ENCODE measurements at regions not wholly inside any gene's neighbourhood (a gene's known extent, or its start where the extent isn't known, plus 50 kb on each side); places are given as distances from the start of the nearest gene placed in this dataset.

- H3K27ac Mint-ChIP-seq, result no peak overlapping the region
Observed at GRCh38 chr7:46107610-46108217, 186.6 kb upstream of the IGFBP3 start.

More at GRCh38 chr7:46107610-46108217, 186.6 kb upstream of the IGFBP3 start:
- no peaks in the 10 kb centered on the region for H3K27me3 Mint-ChIP-seq (ENCODE audit: insufficient read depth, low read depth, poor library complexity)
- Histone ChIP-seq H3K36me3 (ENCODE audit: insufficient read depth) (no peaks in the 10 kb centered on the region), H3K27ac (ENCODE audit: low read depth) (no peak overlapping the region), H3K4me2 (no peak overlapping the region), H3K4me3 (no peak overlapping the region), H3K79me2 (replicated peaks; ENCODE audit: insufficient read depth) (no peaks in the 10 kb centered on the region), H3K9me2 (ENCODE audit: insufficient read depth) (no peaks in the 10 kb centered on the region), H4K20me1 (replicated peaks; ENCODE audit: insufficient read depth) (no peaks in the 10 kb centered on the region), H3F3A (replicated peaks; ENCODE audit: low read depth) (no peaks in the 10 kb centered on the region), H3K4me1 (ENCODE audit: insufficient read depth) (no peaks in the 10 kb centered on the region), H2AFZ (no peak overlapping the region), H3K27me3 (ENCODE audit: insufficient read depth) (no peaks in the 10 kb centered on the region)
- ATAC-seq (no peak), DNase-seq (ENCODE audit: low spot score) (no peak)
- H3K4me1 Mint-ChIP-seq, result no peaks in the 10 kb centered on the region
- TF ChIP-seq STAT1 (IDR thresholded peaks at IDR 0.05; ENCODE audit: unreplicated experiment) (no peak), ZNF331 (CRISPR knock-in tag; IDR thresholded peaks at IDR 0.05; ENCODE audit: low read depth) (no peak), EZH2 (IDR thresholded peaks at IDR 0.05; ENCODE audit: low read depth, unreplicated experiment) (no peak), CREB1 (CRISPR knock-in tag; IDR thresholded peaks at IDR 0.05; ENCODE audit: low read depth) (no peak), EZH2phosphoT487 (IDR thresholded peaks at IDR 0.05; ENCODE audit: unreplicated experiment) (no peak), POLR2AphosphoS5 (IDR thresholded peaks at IDR 0.05; ENCODE audit: low read depth) (no peak), REST (IDR thresholded peaks at IDR 0.05; ENCODE audit: unreplicated experiment) (no peak), ZNF114 (CRISPR knock-in tag; IDR thresholded peaks at IDR 0.05) (no peak), JUNB (IDR thresholded peaks at IDR 0.05; ENCODE audit: unreplicated experiment) (no peak), ETS1 (IDR thresholded peaks at IDR 0.05) (no peak), NANOG (IDR thresholded peaks at IDR 0.05; ENCODE audit: borderline replicate concordance) (no peak)
- TF ChIP-seq, protein P1, sequence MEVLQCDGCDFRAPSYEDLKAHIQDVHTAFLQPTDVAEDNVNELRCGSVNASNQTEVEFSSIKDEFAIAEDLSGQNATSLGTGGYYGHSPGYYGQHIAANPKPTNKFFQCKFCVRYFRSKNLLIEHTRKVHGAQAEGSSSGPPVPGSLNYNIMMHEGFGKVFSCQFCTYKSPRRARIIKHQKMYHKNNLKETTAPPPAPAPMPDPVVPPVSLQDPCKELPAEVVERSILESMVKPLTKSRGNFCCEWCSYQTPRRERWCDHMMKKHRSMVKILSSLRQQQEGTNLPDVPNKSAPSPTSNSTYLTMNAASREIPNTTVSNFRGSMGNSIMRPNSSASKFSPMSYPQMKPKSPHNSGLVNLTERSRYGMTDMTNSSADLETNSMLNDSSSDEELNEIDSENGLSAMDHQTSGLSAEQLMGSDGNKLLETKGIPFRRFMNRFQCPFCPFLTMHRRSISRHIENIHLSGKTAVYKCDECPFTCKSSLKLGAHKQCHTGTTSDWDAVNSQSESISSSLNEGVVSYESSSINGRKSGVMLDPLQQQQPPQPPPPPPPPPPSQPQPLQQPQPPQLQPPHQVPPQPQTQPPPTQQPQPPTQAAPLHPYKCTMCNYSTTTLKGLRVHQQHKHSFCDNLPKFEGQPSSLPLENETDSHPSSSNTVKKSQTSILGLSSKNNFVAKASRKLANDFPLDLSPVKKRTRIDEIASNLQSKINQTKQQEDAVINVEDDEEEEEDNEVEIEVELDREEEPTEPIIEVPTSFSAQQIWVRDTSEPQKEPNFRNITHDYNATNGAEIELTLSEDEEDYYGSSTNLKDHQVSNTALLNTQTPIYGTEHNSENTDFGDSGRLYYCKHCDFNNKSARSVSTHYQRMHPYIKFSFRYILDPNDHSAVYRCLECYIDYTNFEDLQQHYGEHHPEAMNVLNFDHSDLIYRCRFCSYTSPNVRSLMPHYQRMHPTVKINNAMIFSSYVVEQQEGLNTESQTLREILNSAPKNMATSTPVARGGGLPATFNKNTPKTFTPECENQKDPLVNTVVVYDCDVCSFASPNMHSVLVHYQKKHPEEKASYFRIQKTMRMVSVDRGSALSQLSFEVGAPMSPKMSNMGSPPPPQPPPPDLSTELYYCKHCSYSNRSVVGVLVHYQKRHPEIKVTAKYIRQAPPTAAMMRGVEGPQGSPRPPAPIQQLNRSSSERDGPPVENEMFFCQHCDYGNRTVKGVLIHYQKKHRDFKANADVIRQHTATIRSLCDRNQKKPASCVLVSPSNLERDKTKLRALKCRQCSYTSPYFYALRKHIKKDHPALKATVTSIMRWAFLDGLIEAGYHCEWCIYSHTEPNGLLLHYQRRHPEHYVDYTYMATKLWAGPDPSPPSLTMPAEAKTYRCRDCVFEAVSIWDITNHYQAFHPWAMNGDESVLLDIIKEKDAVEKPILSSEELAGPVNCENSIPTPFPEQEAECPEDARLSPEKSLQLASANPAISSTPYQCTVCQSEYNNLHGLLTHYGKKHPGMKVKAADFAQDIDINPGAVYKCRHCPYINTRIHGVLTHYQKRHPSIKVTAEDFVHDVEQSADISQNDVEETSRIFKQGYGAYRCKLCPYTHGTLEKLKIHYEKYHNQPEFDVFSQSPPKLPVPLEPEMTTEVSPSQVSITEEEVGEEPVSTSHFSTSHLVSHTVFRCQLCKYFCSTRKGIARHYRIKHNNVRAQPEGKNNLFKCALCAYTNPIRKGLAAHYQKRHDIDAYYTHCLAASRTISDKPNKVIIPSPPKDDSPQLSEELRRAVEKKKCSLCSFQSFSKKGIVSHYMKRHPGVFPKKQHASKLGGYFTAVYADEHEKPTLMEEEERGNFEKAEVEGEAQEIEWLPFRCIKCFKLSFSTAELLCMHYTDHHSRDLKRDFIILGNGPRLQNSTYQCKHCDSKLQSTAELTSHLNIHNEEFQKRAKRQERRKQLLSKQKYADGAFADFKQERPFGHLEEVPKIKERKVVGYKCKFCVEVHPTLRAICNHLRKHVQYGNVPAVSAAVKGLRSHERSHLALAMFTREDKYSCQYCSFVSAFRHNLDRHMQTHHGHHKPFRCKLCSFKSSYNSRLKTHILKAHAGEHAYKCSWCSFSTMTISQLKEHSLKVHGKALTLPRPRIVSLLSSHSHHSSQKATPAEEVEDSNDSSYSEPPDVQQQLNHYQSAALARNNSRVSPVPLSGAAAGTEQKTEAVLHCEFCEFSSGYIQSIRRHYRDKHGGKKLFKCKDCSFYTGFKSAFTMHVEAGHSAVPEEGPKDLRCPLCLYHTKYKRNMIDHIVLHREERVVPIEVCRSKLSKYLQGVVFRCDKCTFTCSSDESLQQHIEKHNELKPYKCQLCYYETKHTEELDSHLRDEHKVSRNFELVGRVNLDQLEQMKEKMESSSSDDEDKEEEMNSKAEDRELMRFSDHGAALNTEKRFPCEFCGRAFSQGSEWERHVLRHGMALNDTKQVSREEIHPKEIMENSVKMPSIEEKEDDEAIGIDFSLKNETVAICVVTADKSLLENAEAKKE (CRISPR knock-in tag; IDR thresholded peaks at IDR 0.05), result no peak
- TF ChIP-seq, protein P2, sequence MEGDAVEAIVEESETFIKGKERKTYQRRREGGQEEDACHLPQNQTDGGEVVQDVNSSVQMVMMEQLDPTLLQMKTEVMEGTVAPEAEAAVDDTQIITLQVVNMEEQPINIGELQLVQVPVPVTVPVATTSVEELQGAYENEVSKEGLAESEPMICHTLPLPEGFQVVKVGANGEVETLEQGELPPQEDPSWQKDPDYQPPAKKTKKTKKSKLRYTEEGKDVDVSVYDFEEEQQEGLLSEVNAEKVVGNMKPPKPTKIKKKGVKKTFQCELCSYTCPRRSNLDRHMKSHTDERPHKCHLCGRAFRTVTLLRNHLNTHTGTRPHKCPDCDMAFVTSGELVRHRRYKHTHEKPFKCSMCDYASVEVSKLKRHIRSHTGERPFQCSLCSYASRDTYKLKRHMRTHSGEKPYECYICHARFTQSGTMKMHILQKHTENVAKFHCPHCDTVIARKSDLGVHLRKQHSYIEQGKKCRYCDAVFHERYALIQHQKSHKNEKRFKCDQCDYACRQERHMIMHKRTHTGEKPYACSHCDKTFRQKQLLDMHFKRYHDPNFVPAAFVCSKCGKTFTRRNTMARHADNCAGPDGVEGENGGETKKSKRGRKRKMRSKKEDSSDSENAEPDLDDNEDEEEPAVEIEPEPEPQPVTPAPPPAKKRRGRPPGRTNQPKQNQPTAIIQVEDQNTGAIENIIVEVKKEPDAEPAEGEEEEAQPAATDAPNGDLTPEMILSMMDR (conservative IDR thresholded peaks at IDR 0.05; ENCODE audit: low read depth in 2 of 2), result no peak
- H3K4me3 Mint-ChIP-seq, result no peak overlapping the region
- no peaks in the 10 kb centered on the region for H3K36me3 Mint-ChIP-seq (ENCODE audit: low read depth)
- no peaks in the 10 kb centered on the region for H3K9me3 Mint-ChIP-seq
